ENCODE measurements at regions not wholly inside any gene's neighbourhood (a gene's known extent, or its start where the extent isn't known, plus 50 kb on each side); places are given as distances from the start of the nearest gene placed in this dataset.

GRCh38 chr4:11608992-11609391 lies 180.3 kb upstream of the HS3ST1 start:
- H3K27me3 ChIP-seq (ENCODE audit: insufficient read depth, poor library complexity, severe bottlenecking), result no peaks in the 10 kb centered on the region
- H3K9me3 ChIP-seq (ENCODE audit: severe bottlenecking), result no peaks in the 10 kb centered on the region
- TF ChIP-seq, protein P1, sequence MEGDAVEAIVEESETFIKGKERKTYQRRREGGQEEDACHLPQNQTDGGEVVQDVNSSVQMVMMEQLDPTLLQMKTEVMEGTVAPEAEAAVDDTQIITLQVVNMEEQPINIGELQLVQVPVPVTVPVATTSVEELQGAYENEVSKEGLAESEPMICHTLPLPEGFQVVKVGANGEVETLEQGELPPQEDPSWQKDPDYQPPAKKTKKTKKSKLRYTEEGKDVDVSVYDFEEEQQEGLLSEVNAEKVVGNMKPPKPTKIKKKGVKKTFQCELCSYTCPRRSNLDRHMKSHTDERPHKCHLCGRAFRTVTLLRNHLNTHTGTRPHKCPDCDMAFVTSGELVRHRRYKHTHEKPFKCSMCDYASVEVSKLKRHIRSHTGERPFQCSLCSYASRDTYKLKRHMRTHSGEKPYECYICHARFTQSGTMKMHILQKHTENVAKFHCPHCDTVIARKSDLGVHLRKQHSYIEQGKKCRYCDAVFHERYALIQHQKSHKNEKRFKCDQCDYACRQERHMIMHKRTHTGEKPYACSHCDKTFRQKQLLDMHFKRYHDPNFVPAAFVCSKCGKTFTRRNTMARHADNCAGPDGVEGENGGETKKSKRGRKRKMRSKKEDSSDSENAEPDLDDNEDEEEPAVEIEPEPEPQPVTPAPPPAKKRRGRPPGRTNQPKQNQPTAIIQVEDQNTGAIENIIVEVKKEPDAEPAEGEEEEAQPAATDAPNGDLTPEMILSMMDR (IDR thresholded peaks at IDR 0.05; ENCODE audit: poor library complexity, severe bottlenecking), result no peak
- no peak overlapping the region for H3K4me3 ChIP-seq (ENCODE audit: severe bottlenecking)
- peaks cover 19% of the 10 kb centered on the region for H3K4me1 ChIP-seq (ENCODE audit: insufficient read depth, poor library complexity, severe bottlenecking)
- H3K27ac ChIP-seq (ENCODE audit: poor library complexity, severe bottlenecking), result no peak overlapping the region
- no peaks in the 10 kb centered on the region for H3K36me3 ChIP-seq (ENCODE audit: low read depth)
- ATAC-seq (ENCODE audit: low read depth) (no peak), DNase-seq (ENCODE audit: low spot score) (no peak)

- no peak overlapping the region for H3K27ac ChIP-seq (ENCODE audit: poor library complexity, severe bottlenecking)
- ATAC-seq (ENCODE audit: low read depth), result no peak
Measured at GRCh38 chr4:11606078-11606477, 177.4 kb upstream of the HS3ST1 start.

DNA sequence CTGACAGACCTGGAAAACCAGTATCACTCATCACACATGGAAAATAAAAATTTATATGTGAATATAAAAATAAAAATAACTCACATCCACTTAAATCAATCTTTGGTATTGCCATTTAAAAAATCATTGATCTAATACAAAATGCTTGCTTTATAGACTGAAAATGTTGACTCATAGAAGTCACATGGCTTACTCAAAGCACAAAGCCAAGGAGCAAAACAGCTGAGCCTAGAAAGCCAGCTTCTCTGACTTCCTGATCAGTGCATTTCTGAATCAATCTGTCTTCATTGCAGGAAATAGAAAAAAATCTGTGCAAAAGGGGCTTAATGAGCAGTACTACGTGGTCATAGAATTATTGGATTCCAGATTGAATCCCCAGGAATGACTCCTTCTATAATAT lies 176.9 kb upstream of the HS3ST1 start:
- H3K36me3 ChIP-seq (ENCODE audit: low read depth), result no peaks in the 10 kb centered on the region
- no peaks in the 10 kb centered on the region for H3K9me3 ChIP-seq (ENCODE audit: severe bottlenecking)
- H3K27me3 ChIP-seq (ENCODE audit: insufficient read depth, poor library complexity, severe bottlenecking), result no peaks in the 10 kb centered on the region
- ATAC-seq (ENCODE audit: low read depth) (no peak), DNase-seq (ENCODE audit: low spot score) (no peak)
- peaks cover 25% of the 10 kb centered on the region for H3K4me1 ChIP-seq (ENCODE audit: insufficient read depth, poor library complexity, severe bottlenecking)
- H3K4me3 ChIP-seq (ENCODE audit: severe bottlenecking), result no peak overlapping the region
- TF ChIP-seq, protein P1 (IDR thresholded peaks at IDR 0.05; ENCODE audit: poor library complexity, severe bottlenecking), result no peak
- H3K27ac ChIP-seq (ENCODE audit: poor library complexity, severe bottlenecking), result no peak overlapping the region

More at GRCh38 chr4:11606078-11606477, 177.4 kb upstream of the HS3ST1 start:
- Histone ChIP-seq H3K4me1 (ENCODE audit: insufficient read depth, poor library complexity, severe bottlenecking) (peaks cover 25% of the 10 kb centered on the region), H3K36me3 (ENCODE audit: low read depth) (no peaks in the 10 kb centered on the region), H3K9me3 (ENCODE audit: severe bottlenecking) (no peaks in the 10 kb centered on the region), H3K27me3 (ENCODE audit: insufficient read depth, poor library complexity, severe bottlenecking) (no peaks in the 10 kb centered on the region), H3K4me3 (ENCODE audit: severe bottlenecking) (no peak overlapping the region)
- no peak for DNase-seq (ENCODE audit: low spot score)
- TF ChIP-seq, protein P1 (IDR thresholded peaks at IDR 0.05; ENCODE audit: poor library complexity, severe bottlenecking), result no peak

DNA sequence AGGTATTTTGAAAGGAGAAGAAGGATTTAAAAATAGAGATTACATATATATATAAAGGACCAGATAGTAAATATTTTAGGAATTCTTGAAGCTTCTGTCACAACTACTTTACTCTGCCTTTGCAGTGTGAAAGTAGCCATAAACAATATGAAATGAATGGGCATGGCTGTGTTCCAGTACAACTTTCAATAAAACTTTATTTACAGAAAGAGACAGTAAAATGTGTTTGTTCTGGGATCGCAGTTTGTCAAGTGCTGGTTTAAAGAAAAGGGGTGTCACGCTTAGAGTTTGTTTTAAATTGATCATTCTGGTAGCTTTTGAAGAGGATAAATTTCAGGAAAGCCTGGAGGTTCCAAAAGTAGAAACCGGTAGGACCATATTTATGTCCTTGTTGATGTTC lies 176.1 kb upstream of the HS3ST1 start:
- H3K27me3 ChIP-seq (ENCODE audit: insufficient read depth, poor library complexity, severe bottlenecking), result no peaks in the 10 kb centered on the region
- no peak for ATAC-seq (ENCODE audit: low read depth)
- no peak for DNase-seq (ENCODE audit: low spot score)
- no peaks in the 10 kb centered on the region for H3K36me3 ChIP-seq (ENCODE audit: low read depth)
- TF ChIP-seq, protein P1 (IDR thresholded peaks at IDR 0.05; ENCODE audit: poor library complexity, severe bottlenecking), result no peak
- H3K27ac ChIP-seq (ENCODE audit: poor library complexity, severe bottlenecking), result no peak overlapping the region
- no peak overlapping the region for H3K4me3 ChIP-seq (ENCODE audit: severe bottlenecking)
- H3K9me3 ChIP-seq (ENCODE audit: severe bottlenecking), result no peaks in the 10 kb centered on the region
- peaks cover 25% of the 10 kb centered on the region for H3K4me1 ChIP-seq (ENCODE audit: insufficient read depth, poor library complexity, severe bottlenecking)

- Histone ChIP-seq H3K36me3 (ENCODE audit: low read depth) (no peaks in the 10 kb centered on the region), H3K27me3 (ENCODE audit: insufficient read depth, poor library complexity, severe bottlenecking) (no peaks in the 10 kb centered on the region), H3K9me3 (ENCODE audit: severe bottlenecking) (no peaks in the 10 kb centered on the region), H3K27ac (ENCODE audit: poor library complexity, severe bottlenecking) (peak overlapping the region; percentile 39), H3K4me3 (ENCODE audit: severe bottlenecking) (no peak overlapping the region), H3K4me1 (ENCODE audit: insufficient read depth, poor library complexity, severe bottlenecking) (peaks cover 25% of the 10 kb centered on the region)
- no peak for DNase-seq (ENCODE audit: low spot score)
- TF ChIP-seq, protein P1 (IDR thresholded peaks at IDR 0.05; ENCODE audit: poor library complexity, severe bottlenecking), result no peak
- ATAC-seq (ENCODE audit: low read depth), result no peak
Measured at GRCh38 chr4:11603591-11604194, 175.0 kb upstream of the HS3ST1 start.

Data from RWPE2 (cell line).